Right ventricle myocardium superior (tissue), 1 donor: ENCODE measurements at regions not wholly inside any gene's neighbourhood (a gene's known extent, or its start where the extent isn't known, plus 50 kb on each side); places are given as distances from the start of the nearest gene placed in this dataset.

Experiments
- ATAC-seq: fragments of 200-7000 bp; cut with Tn5 transposase; one replicate; pipeline ENCODE4 v1.9.1; 2020; ENCODE audit warnings: mild to moderate bottlenecking; ENCODE audit not compliant: poor library complexity
- DNase-seq: peaks from one replicate; pipeline ENCODE4 v3.0.0-alpha.2; 2020
- intact Hi-C: fragments of 100-400 bp; cut with DNase I; formaldehyde crosslinking; loops from one replicate; pipeline ENCODE4 v1.11.2; 2022
- donor health status: DM: no; HTN: yes; CAD: no; lungs with severe emphysema.

DNA sequence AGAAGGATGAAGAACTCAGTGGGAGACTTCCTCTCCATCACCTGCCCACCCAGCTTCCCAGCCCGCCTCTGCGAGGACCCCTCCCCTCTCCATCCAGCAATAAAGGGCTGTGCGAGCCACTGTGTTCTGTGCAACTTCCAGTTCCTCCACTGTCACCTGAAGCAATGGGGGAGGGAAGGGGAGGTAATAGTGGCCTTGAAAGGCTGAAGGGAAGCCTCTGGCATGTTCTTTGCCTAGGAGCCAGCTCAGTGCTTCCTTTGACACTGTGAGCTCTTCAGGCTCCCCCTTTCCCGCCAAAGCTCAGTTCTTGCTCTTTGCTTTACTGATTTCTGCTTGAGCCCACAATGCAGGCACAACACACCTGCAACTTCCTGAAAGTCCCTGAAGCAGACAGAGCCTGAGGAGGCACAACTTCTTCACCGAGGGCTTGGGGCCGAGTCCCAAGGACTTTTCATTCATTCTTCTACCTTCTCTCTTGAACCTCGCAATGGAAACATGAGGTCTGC lies 73.2 kb upstream of the DOCK9 start:
- no peak for ATAC-seq
- intact Hi-C loops, result no loop called here
- DNase-seq, result no peak

DNA sequence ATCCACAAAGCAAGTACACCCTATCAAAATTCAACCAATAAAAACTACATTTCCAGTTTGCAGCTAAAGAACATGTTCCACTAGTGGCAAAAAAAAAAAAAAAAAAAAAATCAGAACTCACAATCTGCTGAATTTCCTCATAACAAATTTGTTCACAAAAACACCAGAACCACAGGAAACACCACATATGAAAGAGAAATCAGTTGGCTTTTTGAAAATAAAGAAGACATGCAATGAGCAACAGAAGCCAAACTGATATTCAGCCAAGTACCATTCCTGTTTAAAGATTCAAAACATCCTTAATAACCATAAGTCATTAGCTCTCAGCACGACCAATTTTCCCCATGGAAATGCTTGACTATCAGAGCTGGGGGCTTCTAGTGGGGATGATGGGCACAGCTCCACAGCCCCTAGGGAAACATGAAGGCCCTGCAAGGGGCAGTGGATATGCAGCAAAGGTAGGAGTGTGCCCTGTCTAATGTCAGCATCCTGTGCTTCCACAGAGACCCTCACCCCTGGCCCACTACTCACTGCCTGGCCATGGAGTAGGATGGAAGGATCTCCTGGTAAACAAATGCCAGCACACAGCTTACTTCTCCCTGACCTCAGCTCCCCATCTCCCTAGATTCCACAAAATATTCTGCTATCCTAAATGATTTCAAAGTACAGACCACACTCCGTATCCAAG lies 74.0 kb upstream of the DOCK9 start:
- DNase-seq (no peak), ATAC-seq (no peak)
- intact Hi-C loops, result no loop called here

DNA sequence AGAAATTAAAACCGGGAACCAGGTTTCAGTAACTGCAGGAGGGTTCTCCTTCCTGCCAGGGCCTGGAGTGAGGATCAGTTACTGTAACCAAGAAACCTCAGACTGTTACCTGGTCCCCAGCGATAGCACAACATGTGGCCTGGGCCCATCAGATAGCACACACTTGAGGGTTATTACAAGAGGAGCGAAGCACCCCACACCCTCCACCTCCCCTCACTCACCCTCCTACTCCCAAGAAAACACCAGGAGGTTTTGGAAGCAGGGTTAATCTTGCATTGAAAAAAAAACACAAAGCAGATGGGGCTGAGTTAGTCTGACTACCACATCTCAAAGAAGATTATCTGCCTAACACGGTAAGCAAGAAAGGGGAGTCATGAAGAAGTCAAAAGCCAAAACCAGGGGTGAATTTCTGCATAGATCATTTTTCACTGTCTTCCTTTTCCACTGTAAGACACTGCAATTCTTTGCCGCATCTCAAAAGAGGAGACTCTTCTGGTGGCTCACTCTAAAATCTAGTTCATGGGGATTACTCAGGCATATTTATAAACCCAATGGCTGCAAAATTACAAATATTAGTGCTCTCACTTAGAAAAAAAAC lies 75.9 kb upstream of the DOCK9 start:
- DNase-seq, result no peak

DNA sequence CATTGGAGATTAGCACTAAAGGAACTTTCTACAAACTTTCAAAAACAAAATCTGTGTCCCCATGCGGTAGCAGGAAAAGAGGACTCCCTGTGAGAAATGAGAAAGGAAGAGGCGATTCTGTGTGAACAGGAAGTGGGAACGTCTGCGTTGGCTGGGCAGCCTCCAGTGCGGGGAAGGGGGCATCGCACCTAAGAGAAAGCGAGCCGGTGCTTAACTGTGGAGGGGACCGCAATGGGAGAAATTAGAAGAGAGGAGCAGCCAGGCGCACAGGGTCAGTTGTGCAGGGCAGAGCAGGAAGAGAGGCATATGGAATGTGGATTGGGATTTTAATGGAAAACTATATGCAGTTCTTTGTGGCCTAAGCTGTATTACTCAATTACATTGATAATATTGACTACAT lies 77.4 kb upstream of the DOCK9 start:
- intact Hi-C loops, result no loop called here
- ATAC-seq, result no peak
- no peak for DNase-seq

More for the DNA sequence above, 75.9 kb upstream of the DOCK9 start:
- intact Hi-C loops, result no loop called here
- no peak for ATAC-seq

DNA sequence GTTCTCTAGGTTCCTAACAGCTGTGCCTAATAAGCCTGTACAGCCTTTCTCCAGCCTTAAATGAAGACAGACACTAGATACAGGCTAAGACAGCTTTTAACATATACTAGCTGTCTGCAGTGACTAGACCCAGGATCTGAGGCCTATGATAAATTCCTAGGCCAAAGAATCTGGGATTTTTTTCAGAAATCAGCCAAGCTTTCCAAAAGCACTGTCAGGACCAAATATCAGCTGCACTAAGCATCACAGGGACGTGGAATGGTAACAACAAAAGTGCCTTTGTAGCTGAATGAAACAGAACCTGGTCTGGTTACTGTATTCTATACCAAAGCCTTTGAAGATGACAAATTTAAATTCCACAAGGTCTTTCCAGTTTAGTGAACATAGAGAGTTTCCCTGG lies 77.9 kb upstream of the DOCK9 start:
- DNase-seq (no peak), ATAC-seq (no peak)
- intact Hi-C loops, result no loop called here

DNA sequence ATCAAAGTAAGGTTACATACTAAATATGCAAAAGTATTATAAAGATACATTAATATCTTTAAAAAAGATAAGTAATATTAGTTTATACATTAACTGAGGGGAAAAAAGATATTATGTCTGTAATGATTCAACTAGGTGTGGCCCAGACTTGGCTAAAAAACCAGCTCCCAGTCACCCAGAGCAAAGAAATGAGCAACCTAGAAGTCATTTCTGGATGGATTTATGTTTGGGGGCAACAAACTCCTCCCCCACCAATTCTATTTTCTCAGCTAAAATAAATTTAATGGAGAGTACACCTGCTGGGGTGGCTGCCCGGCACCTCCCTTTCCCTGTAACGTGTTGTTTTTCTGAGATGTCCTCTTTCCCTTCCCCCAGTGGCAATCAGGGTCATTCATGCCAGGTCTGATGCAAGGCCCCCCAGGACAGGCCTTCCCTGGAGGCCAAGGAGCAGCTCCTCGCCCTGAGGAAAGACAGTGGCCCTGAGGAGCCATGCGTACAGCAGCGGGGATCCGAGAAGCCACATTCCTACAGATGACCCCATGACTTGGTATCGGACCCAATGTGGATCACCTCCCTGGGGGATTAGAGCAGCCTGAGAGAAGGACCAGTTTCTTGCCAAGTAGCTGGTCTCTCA lies 78.6 kb upstream of the DOCK9 start:
- no peak for DNase-seq
- intact Hi-C loops, result no loop called here
- ATAC-seq, result no peak

DNA sequence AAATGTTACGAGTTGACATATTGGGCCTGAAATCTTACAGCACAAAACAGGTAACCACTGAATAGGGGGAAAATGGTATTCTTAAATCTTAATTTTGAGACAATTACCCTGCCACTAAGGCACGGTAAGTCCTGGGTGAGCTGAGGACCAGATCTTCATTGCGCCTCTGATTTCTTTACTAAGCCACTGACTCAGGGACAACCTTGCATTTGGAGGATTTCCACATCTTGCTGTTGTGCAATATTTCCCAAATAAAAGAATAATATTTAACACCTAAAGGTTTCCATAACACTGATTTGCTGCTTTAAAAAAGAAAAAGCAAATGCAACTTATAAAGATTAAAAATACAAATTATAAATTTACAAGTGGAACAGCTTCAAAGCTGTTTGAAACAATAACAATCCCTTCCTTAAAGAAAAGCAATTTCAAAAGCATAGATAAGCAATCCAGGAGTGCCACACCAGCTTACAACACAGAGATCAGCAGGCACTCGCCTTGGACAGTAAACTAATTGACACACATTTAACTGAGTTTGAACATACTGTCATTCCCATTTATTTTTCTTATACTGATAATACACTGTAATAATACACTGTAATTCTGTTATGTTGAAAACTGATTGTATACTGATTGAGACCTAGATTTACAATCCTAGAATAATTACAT lies 79.6 kb upstream of the DOCK9 start:
- intact Hi-C loops, result no loop called here
- DNase-seq (no peak), ATAC-seq (peak; percentile 35)

DNA sequence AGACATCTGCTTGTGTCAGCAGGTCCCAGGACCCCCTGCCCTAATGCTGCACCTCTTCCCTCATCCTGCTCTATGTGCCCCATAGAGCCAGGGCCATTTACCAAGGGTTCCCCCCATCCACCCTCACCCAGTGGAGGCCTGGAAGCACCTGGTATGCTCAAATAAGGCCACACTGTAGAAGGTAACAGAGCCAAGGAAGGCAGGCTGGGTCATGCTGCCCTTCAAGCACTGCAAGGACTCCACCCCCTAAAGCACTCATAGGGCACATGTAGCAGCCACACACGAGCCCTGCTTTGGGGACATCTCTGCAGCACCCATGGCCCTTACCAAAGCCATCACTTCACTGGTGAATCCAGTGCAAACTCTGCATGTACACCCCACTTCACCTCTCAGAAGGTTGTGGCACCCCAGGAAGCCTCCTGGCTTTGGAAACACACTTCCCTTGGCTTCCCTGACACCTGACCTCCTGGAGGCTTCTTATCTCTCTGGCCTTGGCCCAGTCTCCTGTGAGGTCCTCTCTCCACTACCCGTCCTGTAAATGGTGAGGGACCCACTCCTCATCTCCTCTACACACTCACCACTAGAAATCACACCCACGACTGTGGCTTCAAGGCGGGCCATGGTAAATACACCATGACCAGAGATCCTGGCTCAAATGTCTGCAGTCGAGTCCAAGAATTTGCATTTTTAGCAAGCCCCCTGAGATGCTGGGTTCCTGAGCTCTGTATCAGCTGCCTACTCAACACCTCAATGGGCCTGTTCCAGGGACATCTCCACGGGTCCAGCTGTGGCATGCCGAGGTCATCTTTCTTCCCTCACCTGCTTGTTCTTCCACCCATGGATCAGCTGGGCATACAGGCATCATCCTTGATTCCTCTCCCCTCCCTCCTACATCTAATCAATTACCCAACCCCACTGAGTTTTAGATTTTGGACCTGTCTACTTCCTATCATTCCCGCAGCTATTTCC lies 80.9 kb upstream of the DOCK9 start:
- peak; percentile 32 for ATAC-seq
- intact Hi-C loops, result no loop called here
- DNase-seq, result no peak

DNA sequence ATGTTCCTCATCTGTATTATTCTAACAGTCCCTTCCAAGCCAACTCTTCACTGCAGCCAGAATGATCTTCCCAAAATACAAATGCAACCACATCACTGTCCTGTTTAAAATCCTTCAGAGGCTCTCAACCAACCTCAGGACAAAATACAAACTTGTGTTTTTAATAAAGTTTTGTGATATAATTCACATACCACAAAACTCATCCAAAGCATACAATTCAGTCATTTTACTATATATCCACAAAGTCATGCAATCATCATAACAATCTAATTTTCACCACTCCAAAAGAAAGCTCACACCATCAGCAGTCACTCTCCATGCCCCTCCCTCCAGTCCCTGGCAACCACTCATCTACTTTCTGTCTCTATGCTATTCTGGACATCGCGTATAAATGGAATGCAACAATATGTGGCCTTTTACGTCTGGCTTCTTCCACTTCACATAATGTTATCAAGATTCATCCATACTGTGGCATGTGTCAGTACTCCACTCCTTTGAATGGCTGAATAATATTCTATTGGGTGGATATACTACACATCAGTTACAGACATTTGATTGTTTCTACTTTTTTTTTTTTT lies 81.7 kb upstream of the DOCK9 start:
- DNase-seq, result no peak
- intact Hi-C loops, result no loop called here
- ATAC-seq, result no peak

DNA sequence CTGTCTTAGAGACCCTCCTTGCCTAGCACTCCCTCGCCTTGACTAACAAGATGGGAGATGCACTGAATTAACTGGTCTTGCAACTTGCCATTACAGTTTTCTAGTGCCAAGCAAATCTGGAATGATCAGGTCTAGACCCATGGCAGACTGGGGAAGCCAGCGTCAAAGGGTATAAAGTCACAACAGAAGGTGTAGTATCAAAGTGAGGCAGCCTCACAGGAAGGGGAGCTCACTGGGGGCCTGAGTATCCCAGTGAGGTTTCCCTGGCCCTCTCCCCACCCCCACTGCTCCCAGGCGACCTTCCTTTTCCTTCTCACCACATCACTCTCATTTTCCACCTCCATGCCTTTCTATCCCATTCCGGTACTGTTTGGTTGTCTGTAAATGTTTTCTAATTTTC lies 83.5 kb upstream of the DOCK9 start:
- intact Hi-C loops, result no loop called here
- no peak for ATAC-seq
- no peak for DNase-seq

DNA sequence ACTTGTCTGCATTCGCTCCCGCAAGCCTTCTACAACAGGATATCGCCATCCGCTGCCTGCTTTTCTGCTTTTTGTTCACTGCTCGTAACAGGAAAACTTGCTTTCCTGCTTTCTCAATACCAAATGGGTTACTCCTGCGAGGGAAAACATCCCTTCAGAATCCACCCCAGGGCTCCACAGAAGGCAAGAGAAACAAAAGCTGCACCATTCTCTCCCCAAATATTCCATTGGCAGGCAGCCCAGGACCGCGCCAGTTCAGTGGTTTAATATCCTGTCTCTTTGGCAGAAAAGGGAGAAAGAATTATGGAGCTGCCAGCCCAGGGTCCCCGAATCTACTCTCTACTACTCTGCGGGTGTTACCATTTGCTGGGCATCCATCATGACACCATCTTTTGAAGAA lies 84.7 kb upstream of the DOCK9 start:
- intact Hi-C loops, result no loop called here
- DNase-seq, result peak; percentile 60

DNA sequence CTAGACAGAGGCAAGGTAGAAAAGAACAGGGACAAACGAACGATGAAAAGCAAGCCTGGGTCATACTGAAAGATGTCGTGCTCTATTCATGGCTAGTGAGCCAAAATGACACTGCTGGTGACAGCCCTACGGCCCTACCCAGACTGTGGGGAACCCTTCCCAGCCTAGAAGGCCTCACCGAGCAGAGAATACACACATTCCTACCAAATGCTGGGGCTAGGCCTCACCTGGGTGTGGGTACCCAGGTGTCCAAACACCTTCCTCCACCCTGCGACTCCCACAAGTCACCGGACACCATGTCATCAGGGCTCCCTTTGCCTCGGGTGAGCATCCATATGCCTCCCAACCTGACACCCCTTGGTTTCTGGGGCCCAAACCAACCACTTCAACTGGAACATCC lies 85.3 kb upstream of the DOCK9 start:
- ATAC-seq, result no peak
- intact Hi-C loops, result no loop called here
- DNase-seq, result no peak

More for the DNA sequence above, 84.7 kb upstream of the DOCK9 start:
- no peak for ATAC-seq

DNA sequence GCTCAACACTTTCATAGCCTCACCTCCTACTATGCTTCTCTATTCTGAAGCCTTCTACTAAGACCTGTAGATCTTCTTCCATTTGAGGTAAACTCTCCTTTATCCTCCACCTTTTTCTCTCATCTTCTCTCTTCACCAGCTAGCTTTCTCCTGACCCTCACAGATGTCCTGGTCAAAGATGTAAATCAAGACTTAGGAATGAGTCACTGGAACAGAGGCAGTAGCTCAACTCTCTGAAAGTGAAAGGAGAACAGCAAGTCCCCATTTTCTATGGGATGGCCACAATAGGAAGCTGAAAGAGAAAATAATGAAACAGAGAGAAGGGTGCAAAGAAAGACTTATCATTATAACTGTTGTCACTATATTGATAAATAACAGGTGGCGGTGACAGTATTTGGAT lies 86.1 kb upstream of the DOCK9 start:
- DNase-seq (no peak), ATAC-seq (no peak)
- intact Hi-C loops, result no loop called here

DNA sequence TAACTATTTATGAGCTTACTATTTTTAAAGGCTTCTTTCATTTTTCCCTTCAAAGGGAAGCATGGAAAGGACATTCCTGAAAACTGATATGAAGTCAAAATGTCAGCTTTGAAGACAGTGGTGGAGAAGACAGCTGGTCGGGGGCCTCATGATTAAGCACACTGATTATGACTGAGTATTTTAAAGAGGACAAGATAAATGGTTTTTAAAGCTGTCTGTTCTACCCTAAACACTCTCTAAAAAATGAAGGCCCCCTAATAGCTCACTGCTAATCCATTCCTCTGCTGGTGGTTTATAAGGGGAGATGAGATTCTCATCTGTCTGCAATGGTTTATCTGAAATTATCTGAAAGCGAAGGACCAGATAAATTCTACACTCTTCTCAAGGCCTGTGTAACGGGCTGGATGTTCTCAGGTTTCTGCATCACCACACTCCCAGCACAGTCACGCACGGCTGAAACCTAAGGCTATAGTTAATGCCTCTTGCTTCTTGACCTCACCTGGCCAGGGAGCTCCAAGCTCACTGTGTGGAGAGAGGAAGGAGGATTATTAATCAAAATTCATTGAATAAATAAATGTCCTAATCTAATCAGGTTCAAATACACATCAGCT lies 86.9 kb upstream of the DOCK9 start:
- intact Hi-C loops, result no loop called here
- ATAC-seq (no peak), DNase-seq (no peak)

DNA sequence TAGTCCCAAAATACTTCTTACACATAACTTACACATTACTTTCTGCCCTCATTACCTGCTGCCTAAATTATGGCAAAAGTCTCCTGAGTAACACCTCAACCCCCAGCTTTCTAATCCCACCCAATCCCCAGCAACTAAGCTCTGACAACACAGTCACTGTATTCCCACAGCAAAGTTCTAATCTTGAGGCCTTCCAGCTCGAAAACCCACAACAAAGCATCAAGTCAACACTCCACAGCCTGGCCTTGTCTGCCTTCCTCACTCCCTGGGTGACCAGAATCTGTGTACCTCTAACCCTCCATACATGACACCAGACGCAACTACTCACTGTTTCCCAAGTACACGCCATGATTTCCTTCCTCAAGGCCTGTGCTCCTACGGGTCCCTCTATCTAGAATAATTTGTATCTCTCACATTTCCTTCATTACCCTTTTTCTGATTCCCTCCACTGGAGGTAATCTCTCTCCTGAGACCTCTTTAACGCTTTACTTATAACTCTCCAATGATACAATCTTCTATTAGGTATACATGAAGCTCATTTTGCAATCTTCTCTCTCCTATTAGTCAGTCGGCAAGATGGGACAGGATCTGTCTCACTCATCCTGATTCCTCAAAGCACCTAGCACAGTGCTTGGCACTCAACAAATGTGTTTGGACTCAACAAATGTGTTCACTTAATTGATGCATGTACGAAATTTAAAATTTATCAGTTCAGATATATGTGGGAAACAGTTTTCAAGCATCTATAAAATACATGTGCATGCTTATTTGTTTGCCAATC lies 87.6 kb upstream of the DOCK9 start:
- DNase-seq (no peak), ATAC-seq (no peak)
- intact Hi-C loops, result no loop called here

DNA sequence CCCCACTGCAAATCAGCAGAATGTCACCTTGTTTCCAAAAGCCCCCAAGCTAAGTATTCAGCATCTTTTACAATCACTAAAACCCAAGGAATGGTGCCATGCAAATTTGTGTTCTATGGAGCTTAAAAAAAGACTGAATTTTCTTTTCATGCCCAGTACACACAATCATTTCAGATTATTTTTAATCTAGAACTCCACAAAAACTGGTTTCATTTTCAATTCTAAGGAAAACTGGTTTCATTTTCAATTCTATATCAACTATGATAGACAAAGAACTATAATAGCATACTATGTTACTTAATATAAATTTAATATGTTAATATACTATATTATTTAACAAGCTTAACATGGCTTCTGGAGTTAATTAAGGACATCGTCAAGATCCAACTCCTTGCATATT lies 88.4 kb upstream of the DOCK9 start:
- ATAC-seq (no peak), DNase-seq (no peak)
- intact Hi-C loops, result no loop called here
